H1 (cell line): ENCODE measurements at regions not wholly inside any gene's neighbourhood (a gene's known extent, or its start where the extent isn't known, plus 50 kb on each side); places are given as distances from the start of the nearest gene placed in this dataset.

Experiments used
- CTCF ChIA-PET: fragments of 300-600 bp; sonication (Branson Sonifier 250); formaldehyde crosslinking; loops from one replicate; lab custom pipeline; 2021; ENCODE audit not compliant: partially characterized antibody; lab: Charles Lee
- POLR2A ChIA-PET: fragments of 300-600 bp; sonication (Branson Sonifier 250); formaldehyde crosslinking; loops from one replicate; lab custom pipeline; 2021; ENCODE audit warnings: inconsistent platforms; ENCODE audit not compliant: partially characterized antibody; lab: Charles Lee
- DNase-seq, 2 experiments: peaks; one replicate each; pipeline versions ENCODE4 v3.0.0 to v3.0.0-alpha.2; 2010 to 2022; ENCODE audit warnings: low spot score in 2 of 2, low read depth in 1 of 2, mixed read lengths in 1 of 2
- FAIRE-seq: peaks from 2 replicates; lab custom pipeline; 2011; peaks lifted over from hg19 to GRCh38; lab: Jason Lieb, UNC
- H2AFZ ChIP-seq: 2 replicates; pipeline ENCODE4 v1.8.1; 2012; ENCODE audit warnings: low read length, inconsistent platforms
- H2AK5ac ChIP-seq: 2 replicates; pipeline ENCODE4 v1.6.1; 2013; ENCODE audit warnings: low read depth, low read length
- H2BK120ac ChIP-seq: replicated peaks from 2 replicates; pipeline ENCODE3; 2013; ENCODE audit warnings: low read depth, low read length, inconsistent platforms
- H2BK12ac ChIP-seq: 2 replicates; pipeline ENCODE4 v1.6.1; 2013; ENCODE audit warnings: low read depth, low read length
- H2BK15ac ChIP-seq: 2 replicates; pipeline ENCODE4 v1.6.1; 2013; ENCODE audit warnings: low read length
- H2BK20ac ChIP-seq: 2 replicates; pipeline ENCODE4 v1.6.1; 2013; ENCODE audit warnings: low read length
- H2BK5ac ChIP-seq: 2 replicates; pipeline ENCODE4 v1.6.1; 2013; ENCODE audit warnings: low read depth, low read length
- H3K14ac ChIP-seq: 2 replicates; pipeline ENCODE4 v1.6.1; 2013; ENCODE audit warnings: inconsistent platforms; ENCODE audit not compliant: insufficient read length
- H3K18ac ChIP-seq: 2 replicates; pipeline ENCODE4 v1.6.1; 2013; ENCODE audit warnings: low read length; ENCODE audit errors: extremely low read depth
- H3K23ac ChIP-seq: 2 replicates; pipeline ENCODE4 v1.6.1; 2013; ENCODE audit warnings: inconsistent platforms; ENCODE audit not compliant: insufficient read length
- H3K23me2 ChIP-seq: 2 replicates; pipeline ENCODE4 v1.6.1; 2013; ENCODE audit warnings: low read depth, low read length
- H3K27ac ChIP-seq: 2 replicates; pipeline ENCODE4 v1.6.1; 2011; ENCODE audit warnings: low read depth, low read length, inconsistent platforms
- H3K27me3 ChIP-seq, 4 experiments: replicated peaks in 1 of 4; 1 replicate in 1 of 4; 2 replicates in 3 of 4; pipeline versions ENCODE4 v1.6.1 to v1.8.1; 2011 to 2013; ENCODE audit warnings: low read length in 3 of 4, mild to moderate bottlenecking in 3 of 4, inconsistent platforms in 2 of 4, mixed read lengths in 2 of 4, moderate library complexity in 1 of 4; ENCODE audit not compliant: control insufficient read depth in 3 of 4, insufficient read depth in 3 of 4; ENCODE audit errors: extremely low read depth in 1 of 4
- H3K36me3 ChIP-seq, 4 experiments: 2 replicates each; pipeline versions ENCODE4 v1.6.1 to v1.8.1; 2011 to 2013; ENCODE audit warnings: mild to moderate bottlenecking in 4 of 4, low read length in 3 of 4, moderate library complexity in 2 of 4, control low read depth in 1 of 4, inconsistent platforms in 1 of 4; ENCODE audit not compliant: insufficient read depth in 4 of 4, control insufficient read depth in 2 of 4
- H3K4ac ChIP-seq: replicated peaks from 2 replicates; pipeline ENCODE3; 2013; ENCODE audit warnings: low read length, low read depth, mixed read lengths, inconsistent platforms; ENCODE audit not compliant: insufficient read length
- H3K4me1 ChIP-seq, 4 experiments: replicated peaks in 1 of 4; 1 replicate in 1 of 4; 2 replicates in 3 of 4; pipeline versions ENCODE4 v1.6.1 to v1.8.1; 2011 to 2013; ENCODE audit warnings: low read length in 3 of 4, inconsistent platforms in 2 of 4, mixed read lengths in 1 of 4; ENCODE audit not compliant: insufficient read depth in 4 of 4, control insufficient read depth in 3 of 4
- H3K4me2 ChIP-seq, 2 experiments: 2 replicates each; pipeline versions ENCODE4 v1.6.1 to v1.8.1; 2011 to 2013; ENCODE audit warnings: low read depth in 2 of 2, low read length in 2 of 2, control low read depth in 1 of 2, inconsistent platforms in 1 of 2, mild to moderate bottlenecking in 1 of 2; ENCODE audit not compliant: insufficient read depth in 1 of 2
- H3K4me3 ChIP-seq, 4 experiments: fragments of 200-600, 300-600 bp in 1 of 4; sonication (generic), shearing (Covaris generic), sonication (Bioruptor Twin) in 1 of 4; 2 replicates each; pipeline versions ENCODE4 v1.5.1 to v1.8.1; 2011 to 2016; ENCODE audit warnings: low read length in 4 of 4, low read depth in 3 of 4, control low read depth in 2 of 4, inconsistent platforms in 2 of 4, mild to moderate bottlenecking in 2 of 4, mixed read lengths in 1 of 4, moderate library complexity in 1 of 4; ENCODE audit not compliant: insufficient read depth in 2 of 4; ENCODE audit errors: extremely low read depth in 1 of 4
- H3K56ac ChIP-seq: replicated peaks from 2 replicates; pipeline ENCODE3; 2013; ENCODE audit warnings: low read depth, mild to moderate bottlenecking, mixed read lengths, low read length, inconsistent platforms; ENCODE audit not compliant: insufficient read length
- H3K79me1 ChIP-seq: 2 replicates; pipeline ENCODE4 v1.6.1; 2013; ENCODE audit warnings: low read depth, low read length, control low read depth
- H3K79me2 ChIP-seq, 2 experiments: 2 replicates each; pipeline versions ENCODE4 v1.6.1 to v1.8.1; 2012 to 2013; ENCODE audit warnings: low read length in 2 of 2, mild to moderate bottlenecking in 2 of 2, inconsistent platforms in 1 of 2; ENCODE audit not compliant: insufficient read depth in 2 of 2, control insufficient read depth in 1 of 2
- H3K9ac ChIP-seq, 4 experiments: replicated peaks in 1 of 4; 1 replicate in 1 of 4; 2 replicates in 3 of 4; pipeline versions ENCODE4 v1.6.1 to v1.8.1; 2011 to 2013; ENCODE audit warnings: low read depth in 3 of 4, low read length in 3 of 4, control low read depth in 2 of 4, mild to moderate bottlenecking in 2 of 4, moderate library complexity in 2 of 4, inconsistent platforms in 1 of 4; ENCODE audit errors: extremely low read depth in 1 of 4
- H3K9me3 ChIP-seq, 2 experiments: 2 replicates each; pipeline versions ENCODE4 v1.6.1 to v1.8.1; 2012 to 2013; ENCODE audit warnings: mild to moderate bottlenecking in 2 of 2, moderate library complexity in 2 of 2, control low read depth in 1 of 2, inconsistent platforms in 1 of 2, low read depth in 1 of 2, low read length in 1 of 2, mixed read lengths in 1 of 2; ENCODE audit not compliant: insufficient read depth in 2 of 2
- H4K20me1 ChIP-seq, 2 experiments: replicated peaks in 1 of 2; 2 replicates each; pipeline versions ENCODE3 to v1.8.1; 2011 to 2013; ENCODE audit warnings: inconsistent platforms in 2 of 2, low read length in 2 of 2, mild to moderate bottlenecking in 1 of 2; ENCODE audit not compliant: insufficient read depth in 2 of 2, control insufficient read depth in 1 of 2
- H4K5ac ChIP-seq: 2 replicates; pipeline ENCODE4 v1.6.1; 2013; ENCODE audit warnings: low read length, low read depth, mixed read lengths, inconsistent platforms; ENCODE audit not compliant: insufficient read length
- H4K8ac ChIP-seq: 2 replicates; pipeline ENCODE4 v1.8.0; 2013; ENCODE audit warnings: mild to moderate bottlenecking, moderate library complexity, low read length, inconsistent platforms; ENCODE audit not compliant: insufficient read depth; ENCODE audit errors: extremely low read depth
- H4K91ac ChIP-seq: replicated peaks from 2 replicates; pipeline ENCODE3; 2013; ENCODE audit warnings: low read length, mixed read lengths, inconsistent platforms; ENCODE audit not compliant: insufficient read length
- ATF3 ChIP-seq: IDR thresholded peaks from 2 replicates; pipeline ENCODE4 v1.6.1; 2011; ENCODE audit warnings: low read depth, mild to moderate bottlenecking, low read length; ENCODE audit not compliant: insufficient read depth
- CBX8 ChIP-seq: fragments of 300-800, 300-1000 bp; sonication (generic); IDR thresholded peaks from 2 replicates; pipeline ENCODE4 v1.7.1; 2016; ENCODE audit warnings: low read depth, low read length, borderline replicate concordance
- CEBPB ChIP-seq: IDR thresholded peaks from 2 replicates; pipeline ENCODE4 v1.6.1; 2012; ENCODE audit warnings: low read depth, low read length
- CREB1 ChIP-seq: IDR thresholded peaks from 2 replicates; pipeline ENCODE4 v1.6.1; 2012; ENCODE audit warnings: inconsistent platforms
- HDAC2 ChIP-seq, 2 experiments: fragments of 300-600 bp in 1 of 2; sonication (generic) in 1 of 2; IDR thresholded peaks; 2 replicates each; pipeline ENCODE4 v1.6.1; 2011 to 2012; ENCODE audit warnings: low read depth in 2 of 2, low read length in 2 of 2, mild to moderate bottlenecking in 2 of 2, moderate library complexity in 2 of 2, borderline replicate concordance in 1 of 2, inconsistent platforms in 1 of 2
- KDM1A ChIP-seq: fragments of 200-600, 300-600 bp; sonication (generic); IDR thresholded peaks from 2 replicates; pipeline ENCODE4 v1.7.1; 2016; ENCODE audit warnings: mild to moderate bottlenecking, low read length, borderline replicate concordance
- MAFK ChIP-seq: IDR thresholded peaks from 2 replicates; pipeline ENCODE4 v1.6.1; 2012; ENCODE audit warnings: low read depth, mild to moderate bottlenecking, improper control_type of control experiment, low read length
- NANOG ChIP-seq: IDR thresholded peaks from 2 replicates; pipeline ENCODE4 v1.6.1; 2011; ENCODE audit warnings: low read length, low read depth, mild to moderate bottlenecking, inconsistent platforms; ENCODE audit not compliant: insufficient read depth, poor library complexity, severe bottlenecking
- RBBP5 ChIP-seq: IDR thresholded peaks from 2 replicates; pipeline ENCODE4 v1.7.1; 2012; ENCODE audit warnings: low read depth, mild to moderate bottlenecking, inconsistent platforms, low read length, moderate library complexity, borderline replicate concordance
- SP1 ChIP-seq: IDR thresholded peaks from 2 replicates; pipeline ENCODE4 v1.6.1; 2011; ENCODE audit warnings: low read depth, low read length
- SP4 ChIP-seq: IDR thresholded peaks from 2 replicates; pipeline ENCODE4 v1.6.1; 2012; ENCODE audit warnings: low read length, inconsistent platforms
- SRF ChIP-seq: IDR thresholded peaks from 2 replicates; pipeline ENCODE4 v1.6.1; 2011; ENCODE audit warnings: mild to moderate bottlenecking, low read depth, low read length, moderate library complexity
- TBP ChIP-seq: IDR thresholded peaks from 2 replicates; pipeline ENCODE4 v1.6.1; 2011; ENCODE audit warnings: low read depth, low read length, improper control_type of control experiment
- USF2 ChIP-seq: IDR thresholded peaks from 2 replicates; pipeline ENCODE4 v1.6.1; 2011; ENCODE audit warnings: low read length, improper control_type of control experiment
- WGBS, 2 experiments: shearing (Covaris generic) in 1 of 2; methylation state at CpG; one replicate each; pipeline versions ENCODE4 v1.1.6 to v1.1.7; 2013 to 2015; ENCODE audit warnings: low lambda C conversion rate in 2 of 2, mixed read lengths in 2 of 2, inconsistent platforms in 1 of 2, low coverage in 1 of 2, missing lambda C conversion rate in 1 of 2; ENCODE audit not compliant: insufficient replicate concordance in 2 of 2, insufficient coverage in 1 of 2, insufficient read length in 1 of 2; ENCODE audit errors: extremely low coverage in 1 of 2, missing lambda C conversion rate in 1 of 2; 5-methylcytosine and 5-hydroxymethylcytosine counted together

- Histone ChIP-seq H3K18ac (no peak overlapping the region), H3K4me3 (no peak overlapping the region), H3K23ac (no peak overlapping the region), H3K79me1 (no peaks in the 10 kb centered on the region), H3K79me2 (no peaks in the 10 kb centered on the region), H4K5ac (no peak overlapping the region), H3K14ac (no peak overlapping the region), H3K56ac (no peak overlapping the region), H2BK12ac (no peak overlapping the region), H2BK20ac (no peak overlapping the region), H2BK5ac (no peak overlapping the region), H3K23me2 (no peaks in the 10 kb centered on the region), H2BK120ac (no peak overlapping the region), H4K91ac (no peak overlapping the region), H3K36me3 (no peaks in the 10 kb centered on the region), H2BK15ac (no peak overlapping the region), H3K27me3 (no peaks in the 10 kb centered on the region), H3K4ac (no peak overlapping the region), H4K8ac (no peak overlapping the region), H3K4me1 (no peaks in the 10 kb centered on the region), H3K4me2 (no peak overlapping the region), H4K20me1 (no peaks in the 10 kb centered on the region), H2AFZ (no peak overlapping the region), H3K27ac (no peak overlapping the region), H3K9me3 (no peaks in the 10 kb centered on the region), H2AK5ac (no peak overlapping the region), H3K9ac (no peak overlapping the region)
- FAIRE-seq (no peak), DNase-seq (no peak)
- ChIA-PET CTCF (interaction anchor here (0.6 kb wide), 1 partner anchor 205 kb away, joined by 3 read pairs; no protein-coding TSS in a partner anchor), POLR2A (no interaction called here)
- 87% methylated on average over 4 of the region's 4 CpGs; no CpG with 5 or more reads in 1 of the 2 experiments for WGBS, 2 experiments
- TF ChIP-seq NANOG (no peak), ATF3 (no peak), CBX8 (no peak), USF2 (no peak), SP4 (no peak), SP1 (no peak), CEBPB (no peak), RBBP5 (no peak), MAFK (no peak), KDM1A (no peak), TBP (no peak), SRF (no peak), CREB1 (no peak), HDAC2 (IDR thresholded peaks at IDR 0.05; ENCODE audit: borderline replicate concordance in 1 of 2, low read depth in 2 of 2, low read length in 2 of 2) (no peak)
These were observed 190.7 kb upstream of the TYRP1 start for GRCh38 chr9:12502520-12502919.
